Mesenchymal stem cell (in vitro differentiated cells and primary cell): ENCODE measurements at regions not wholly inside any gene's neighbourhood (a gene's known extent, or its start where the extent isn't known, plus 50 kb on each side); places are given as distances from the start of the nearest gene placed in this dataset.

Experiments
- DNase-seq: peaks from one replicate; pipeline ENCODE4 v3.0.0-alpha.2; 2013
- H2AFZ ChIP-seq: one replicate; pipeline ENCODE4 v1.6.1; 2013; ENCODE audit warnings: low read depth, mild to moderate bottlenecking, control low read depth, inconsistent platforms, low read length, moderate library complexity
- H2AK5ac ChIP-seq: 2 replicates; pipeline ENCODE4 v1.6.1; 2013; ENCODE audit warnings: low read length, moderate library complexity, mild to moderate bottlenecking, inconsistent platforms; ENCODE audit not compliant: severe bottlenecking
- H2BK120ac ChIP-seq: one replicate; pipeline ENCODE4 v1.6.1; 2013; ENCODE audit warnings: low read depth, mild to moderate bottlenecking, inconsistent platforms, low read length, moderate library complexity
- H2BK12ac ChIP-seq, 2 experiments: one replicate each; pipeline ENCODE4 v1.6.1; 2013; ENCODE audit warnings: inconsistent platforms in 2 of 2, low read length in 2 of 2, mild to moderate bottlenecking in 2 of 2, moderate library complexity in 2 of 2, control low read depth in 1 of 2
- H2BK15ac ChIP-seq: one replicate; pipeline ENCODE4 v1.6.1; 2013; ENCODE audit warnings: mild to moderate bottlenecking, low read depth, inconsistent platforms; ENCODE audit not compliant: poor library complexity, severe bottlenecking
- H2BK5ac ChIP-seq: 2 replicates; pipeline ENCODE4 v1.6.1; 2013; ENCODE audit warnings: low read depth, mild to moderate bottlenecking, low read length, control low read depth, inconsistent platforms; ENCODE audit not compliant: poor library complexity, severe bottlenecking
- H3K14ac ChIP-seq, 2 experiments: one replicate each; pipeline ENCODE4 v1.6.1; 2013; ENCODE audit warnings: inconsistent platforms in 2 of 2, low read length in 2 of 2, control low read depth in 1 of 2, mild to moderate bottlenecking in 1 of 2, moderate library complexity in 1 of 2
- H3K18ac ChIP-seq, 2 experiments: one replicate each; pipeline ENCODE4 v1.6.1; 2013; ENCODE audit warnings: inconsistent platforms in 2 of 2, low read length in 2 of 2, control low read depth in 1 of 2, low read depth in 1 of 2, mild to moderate bottlenecking in 1 of 2
- H3K23ac ChIP-seq, 2 experiments: one replicate each; pipeline ENCODE4 v1.6.1; 2013; ENCODE audit warnings: inconsistent platforms in 2 of 2, low read length in 2 of 2, mild to moderate bottlenecking in 2 of 2, moderate library complexity in 2 of 2, control low read depth in 1 of 2
- H3K27ac ChIP-seq: 2 replicates; pipeline ENCODE4 v1.5.1; 2013; ENCODE audit warnings: mild to moderate bottlenecking, moderate library complexity, low read length, control low read depth, inconsistent platforms; ENCODE audit not compliant: poor library complexity, severe bottlenecking
- H3K27me3 ChIP-seq, 2 experiments: 2 replicates each; pipeline versions ENCODE4 v1.6.1 to v1.7.0; 2013; ENCODE audit warnings: low read length in 2 of 2, mild to moderate bottlenecking in 2 of 2, moderate library complexity in 2 of 2, control low read depth in 1 of 2, inconsistent platforms in 1 of 2; ENCODE audit not compliant: control insufficient read depth in 1 of 2, insufficient read depth in 1 of 2
- H3K36me3 ChIP-seq, 2 experiments: 2 replicates each; pipeline versions ENCODE4 v1.6.1 to v1.7.0; 2013; ENCODE audit warnings: low read length in 2 of 2, control low read depth in 1 of 2, inconsistent platforms in 1 of 2, low read depth in 1 of 2, mild to moderate bottlenecking in 1 of 2; ENCODE audit not compliant: insufficient read depth in 2 of 2, control insufficient read depth in 1 of 2
- H3K4ac ChIP-seq, 2 experiments: one replicate each; pipeline ENCODE4 v1.6.1; 2013; ENCODE audit warnings: inconsistent platforms in 2 of 2, low read length in 2 of 2, mild to moderate bottlenecking in 2 of 2, moderate library complexity in 2 of 2, control low read depth in 1 of 2, low read depth in 1 of 2
- H3K4me1 ChIP-seq: 2 replicates; pipeline ENCODE4 v1.6.1; 2013; ENCODE audit warnings: low read depth, low read length, control low read depth; ENCODE audit not compliant: control insufficient read depth, insufficient read depth
- H3K4me2 ChIP-seq: 2 replicates; pipeline ENCODE4 v1.6.1; 2013; ENCODE audit warnings: low read length, mild to moderate bottlenecking, inconsistent platforms; ENCODE audit not compliant: poor library complexity, severe bottlenecking
- H3K4me3 ChIP-seq, 2 experiments: 2 replicates each; pipeline versions ENCODE4 v1.5.1 to v1.7.0; 2013; ENCODE audit warnings: low read length in 2 of 2, mild to moderate bottlenecking in 2 of 2, control low read depth in 1 of 2, low read depth in 1 of 2; ENCODE audit not compliant: insufficient read depth in 1 of 2
- H3K79me1 ChIP-seq: replicated peaks from 2 replicates; pipeline ENCODE4 v1.6.1; 2013; ENCODE audit warnings: mild to moderate bottlenecking, control low read depth, low read length, inconsistent platforms; ENCODE audit not compliant: poor library complexity, severe bottlenecking
- H3K9ac ChIP-seq: 2 replicates; pipeline ENCODE4 v1.7.0; 2013; ENCODE audit warnings: mild to moderate bottlenecking, low read length, moderate library complexity
- H3K9me3 ChIP-seq: 2 replicates; pipeline ENCODE4 v1.7.0; 2013; ENCODE audit warnings: mild to moderate bottlenecking, low read length; ENCODE audit not compliant: control insufficient read depth
- H4K8ac ChIP-seq: one replicate; pipeline ENCODE4 v1.6.1; 2013; ENCODE audit warnings: inconsistent platforms, mild to moderate bottlenecking, low read length, moderate library complexity
- H4K91ac ChIP-seq: one replicate; pipeline ENCODE4 v1.6.1; 2013; ENCODE audit warnings: mild to moderate bottlenecking, low read length, inconsistent platforms
- WGBS: methylation state at CpG from one replicate; pipeline ENCODE4 v1.1.7; 2013; ENCODE audit warnings: mixed read lengths; 5-methylcytosine and 5-hydroxymethylcytosine counted together

DNA sequence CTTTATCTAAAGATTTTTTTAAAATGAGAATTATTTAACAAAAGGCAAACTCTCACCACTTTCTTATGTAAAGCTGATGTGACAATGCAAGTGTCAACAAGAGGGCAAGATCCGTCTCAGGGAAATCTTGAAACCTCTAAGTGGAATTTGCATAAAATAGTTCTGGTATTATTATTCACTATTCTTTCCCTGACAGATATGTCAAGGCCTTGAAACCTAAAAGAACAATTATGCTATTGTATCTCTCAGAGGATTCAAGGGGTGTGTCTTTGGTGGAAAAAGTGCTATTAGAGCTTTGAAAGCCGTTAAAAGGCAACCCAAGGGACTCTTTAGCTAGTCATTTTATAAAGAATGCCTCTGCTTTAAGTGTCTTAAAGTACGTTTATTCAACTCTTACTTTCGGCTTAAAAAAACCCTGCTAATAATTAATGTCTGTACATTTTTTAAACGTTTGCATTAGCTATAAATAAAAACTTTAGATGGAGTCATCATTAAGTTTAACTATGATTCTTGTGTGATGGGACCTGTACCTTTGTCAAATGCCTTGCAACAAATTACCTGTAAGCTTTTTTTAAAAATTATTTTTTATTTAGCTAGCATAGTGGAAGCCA is 585.5 kb downstream of the VRK1 start:
- Histone ChIP-seq H2BK120ac (no peak overlapping the region), H3K27me3 (no peaks in the 10 kb centered on the region), H3K9me3 (peaks cover 4% of the 10 kb centered on the region), H3K4me1 (no peaks in the 10 kb centered on the region), H3K23ac (no peak overlapping the region), H2AK5ac (no peak overlapping the region), H3K14ac (no peak overlapping the region), H3K4ac (no peak overlapping the region), H2BK15ac (no peak overlapping the region), H3K4me2 (no peak overlapping the region), H2BK12ac (no peak overlapping the region), H3K79me1 (no peaks in the 10 kb centered on the region), H4K91ac (no peak overlapping the region), H2AFZ (no peak overlapping the region), H3K36me3 (no peaks in the 10 kb centered on the region), H3K9ac (no peak overlapping the region), H3K27ac (no peak overlapping the region), H3K4me3 (no peak overlapping the region), H4K8ac (no peak overlapping the region), H2BK5ac (no peak overlapping the region), H3K18ac (no peak overlapping the region)
- no peak for DNase-seq
- WGBS, result no CpG with 5 or more reads among the region's 5 CpGs

- no peak overlapping the region for H4K91ac ChIP-seq
- no peak overlapping the region for H2BK120ac ChIP-seq
- no peak overlapping the region for H3K4me3 ChIP-seq
- H3K79me1 ChIP-seq, result no peaks in the 10 kb centered on the region
- no peak overlapping the region for H2AFZ ChIP-seq
- no peak overlapping the region for H2BK12ac ChIP-seq
- no peak overlapping the region for H3K4ac ChIP-seq
- no peak overlapping the region for H3K4me2 ChIP-seq
- H4K8ac ChIP-seq, result no peak overlapping the region
- H3K27ac ChIP-seq, result no peak overlapping the region
- no peak overlapping the region for H3K18ac ChIP-seq
- H3K4me1 ChIP-seq, result no peaks in the 10 kb centered on the region
- no peak overlapping the region for H3K23ac ChIP-seq
- H3K9me3 ChIP-seq, result peaks cover 4% of the 10 kb centered on the region
- H3K27me3 ChIP-seq, result no peaks in the 10 kb centered on the region
- H3K36me3 ChIP-seq, result no peaks in the 10 kb centered on the region
- H2BK5ac ChIP-seq, result no peak overlapping the region
- H3K14ac ChIP-seq, result no peak overlapping the region
- H2BK15ac ChIP-seq, result no peak overlapping the region
- no peak overlapping the region for H3K9ac ChIP-seq
- no peak for DNase-seq
- no peak overlapping the region for H2AK5ac ChIP-seq
- WGBS, result 67% methylated on average over 2 of the region's 3 CpGs
These were observed 588.5 kb downstream of the VRK1 start for GRCh38 chr14:97385727-97386126.

- 52% methylated on average over 9 of the region's 9 CpGs for WGBS
- H2BK5ac ChIP-seq, result no peak overlapping the region
These were observed 590.2 kb downstream of the VRK1 start for GRCh38 chr14:97387252-97387874.

DNA sequence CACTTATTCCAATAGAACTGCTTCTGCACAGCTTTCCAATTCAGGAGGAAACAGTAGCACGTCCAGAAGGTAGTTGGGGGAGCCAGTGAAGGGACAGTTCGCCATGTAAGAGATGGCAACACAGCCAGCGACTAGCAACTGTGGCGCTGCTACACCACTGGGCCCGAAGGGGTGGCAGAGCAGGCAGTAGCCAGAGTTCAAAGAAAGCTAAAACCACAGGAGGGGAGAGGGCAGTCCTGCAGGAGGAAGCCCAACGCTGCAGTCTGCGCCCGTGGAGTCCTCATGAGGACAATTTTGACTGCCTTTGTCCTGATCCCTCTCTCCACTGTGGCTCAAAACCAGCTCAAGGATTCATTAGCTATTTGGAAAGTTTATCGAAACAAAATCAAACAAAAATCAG is 591.2 kb downstream of the VRK1 start:
- Histone ChIP-seq H3K4ac (no peak overlapping the region), H3K4me1 (no peaks in the 10 kb centered on the region), H2AK5ac (no peak overlapping the region), H4K91ac (no peak overlapping the region), H3K23ac (no peak overlapping the region), H3K4me3 (no peak overlapping the region), H3K9ac (no peak overlapping the region), H2BK120ac (no peak overlapping the region), H3K9me3 (no peaks in the 10 kb centered on the region), H3K79me1 (no peaks in the 10 kb centered on the region), H2BK12ac (no peak overlapping the region), H4K8ac (no peak overlapping the region), H3K4me2 (no peak overlapping the region), H2AFZ (no peak overlapping the region), H3K36me3 (no peaks in the 10 kb centered on the region), H3K27me3 (no peaks in the 10 kb centered on the region), H2BK15ac (no peak overlapping the region), H3K27ac (no peak overlapping the region), H3K18ac (no peak overlapping the region), H3K14ac (no peak overlapping the region), H2BK5ac (no peak overlapping the region)
- 52% methylated on average over 9 of the region's 9 CpGs for WGBS
- no peak for DNase-seq

More at GRCh38 chr14:97387252-97387874, 590.2 kb downstream of the VRK1 start:
- Histone ChIP-seq H3K4me1 (no peaks in the 10 kb centered on the region), H3K4ac (no peak overlapping the region), H3K23ac (no peak overlapping the region), H3K9me3 (no peaks in the 10 kb centered on the region), H2BK120ac (no peak overlapping the region), H2BK12ac (no peak overlapping the region), H3K27ac (no peak overlapping the region), H2AK5ac (no peak overlapping the region), H2AFZ (no peak overlapping the region), H4K91ac (no peak overlapping the region), H3K79me1 (no peaks in the 10 kb centered on the region), H3K14ac (no peak overlapping the region), H3K4me2 (no peak overlapping the region), H2BK15ac (no peak overlapping the region), H3K9ac (no peak overlapping the region), H3K18ac (no peak overlapping the region), H4K8ac (no peak overlapping the region), H3K36me3 (no peaks in the 10 kb centered on the region), H3K4me3 (no peak overlapping the region), H3K27me3 (no peaks in the 10 kb centered on the region)
- DNase-seq, result no peak
